H9 (cell line): ENCODE measurements at regions not wholly inside any gene's neighbourhood (a gene's known extent, or its start where the extent isn't known, plus 50 kb on each side); places are given as distances from the start of the nearest gene placed in this dataset.

Source experiments
- DNase-seq: peaks from one replicate; pipeline ENCODE4 v3.0.0-alpha.2; 2017
- H2AFZ ChIP-seq: one replicate; pipeline ENCODE4 v1.6.1; 2013; ENCODE audit warnings: mild to moderate bottlenecking, low read length, control low read depth, moderate library complexity
- H2AK5ac ChIP-seq: 2 replicates; pipeline ENCODE4 v1.6.1; 2013; ENCODE audit warnings: low read length, control low read depth, mixed read lengths; ENCODE audit not compliant: insufficient read length
- H2BK120ac ChIP-seq: one replicate; pipeline ENCODE4 v1.6.1; 2013; ENCODE audit warnings: low read depth, mild to moderate bottlenecking, low read length, control low read depth, inconsistent platforms; ENCODE audit not compliant: poor library complexity, severe bottlenecking
- H2BK12ac ChIP-seq: 2 replicates; pipeline ENCODE4 v1.6.1; 2013; ENCODE audit warnings: low read length, control low read depth, mixed read lengths, low read depth; ENCODE audit not compliant: insufficient read length
- H2BK15ac ChIP-seq: 2 replicates; pipeline ENCODE4 v1.6.1; 2013; ENCODE audit warnings: low read depth, low read length, control low read depth
- H2BK20ac ChIP-seq: one replicate; pipeline ENCODE4 v1.6.1; 2013; ENCODE audit warnings: low read depth, mild to moderate bottlenecking, low read length, control low read depth, inconsistent platforms; ENCODE audit not compliant: poor library complexity, severe bottlenecking
- H2BK5ac ChIP-seq: 2 replicates; pipeline ENCODE4 v1.6.1; 2013; ENCODE audit warnings: low read length, control low read depth, mixed read lengths; ENCODE audit not compliant: insufficient read length
- H3K14ac ChIP-seq: 2 replicates; pipeline ENCODE4 v1.6.1; 2013; ENCODE audit warnings: low read length, control low read depth; ENCODE audit not compliant: insufficient read depth
- H3K18ac ChIP-seq: 2 replicates; pipeline ENCODE4 v1.6.1; 2013; ENCODE audit warnings: low read depth, mild to moderate bottlenecking, mixed read lengths, low read length, control low read depth; ENCODE audit not compliant: insufficient read length
- H3K23ac ChIP-seq: 2 replicates; pipeline ENCODE4 v1.6.1; 2013; ENCODE audit warnings: low read length, control low read depth, mixed read lengths, low read depth; ENCODE audit not compliant: insufficient read length
- H3K23me2 ChIP-seq: 2 replicates; pipeline ENCODE4 v1.6.1; 2013; ENCODE audit warnings: low read depth, mild to moderate bottlenecking, mixed read lengths, low read length, control low read depth; ENCODE audit not compliant: insufficient read length, poor library complexity, severe bottlenecking
- H3K27ac ChIP-seq: 2 replicates; pipeline ENCODE4 v1.5.1; 2013; ENCODE audit warnings: low read length, control low read depth, mixed read lengths, low read depth; ENCODE audit not compliant: insufficient read length
- H3K27me3 ChIP-seq: 2 replicates; pipeline ENCODE4 v1.6.1; 2013; ENCODE audit warnings: low read length, control low read depth, inconsistent platforms; ENCODE audit not compliant: insufficient read depth
- H3K4ac ChIP-seq: 2 replicates; pipeline ENCODE4 v1.6.1; 2013; ENCODE audit warnings: low read depth, mild to moderate bottlenecking, control low read depth, inconsistent platforms, low read length, moderate library complexity
- H3K4me1 ChIP-seq: 2 replicates; pipeline ENCODE4 v1.6.1; 2013; ENCODE audit warnings: low read length, control low read depth, inconsistent platforms; ENCODE audit not compliant: insufficient read depth
- H3K4me2 ChIP-seq: 2 replicates; pipeline ENCODE4 v1.6.1; 2013; ENCODE audit warnings: low read length, control low read depth, mixed read lengths; ENCODE audit not compliant: insufficient read length, insufficient read depth
- H3K56ac ChIP-seq: 2 replicates; pipeline ENCODE4 v1.6.1; 2013; ENCODE audit warnings: low read depth, mild to moderate bottlenecking, mixed read lengths, low read length, control low read depth; ENCODE audit not compliant: insufficient read length
- H3K79me1 ChIP-seq: 2 replicates; pipeline ENCODE4 v1.6.1; 2013; ENCODE audit warnings: low read depth, mild to moderate bottlenecking, moderate library complexity, low read length, control low read depth, inconsistent platforms; ENCODE audit not compliant: insufficient read depth, poor library complexity, severe bottlenecking
- H3K79me2 ChIP-seq: 2 replicates; pipeline ENCODE4 v1.6.1; 2013; ENCODE audit warnings: low read length, control low read depth, inconsistent platforms; ENCODE audit not compliant: insufficient read depth
- H3K9ac ChIP-seq: 2 replicates; pipeline ENCODE4 v1.6.1; 2013; ENCODE audit warnings: low read length, control low read depth, mixed read lengths; ENCODE audit not compliant: insufficient read length; ENCODE audit errors: extremely low read depth
- H3K9me3 ChIP-seq: one replicate; pipeline ENCODE4 v1.6.1; 2013; ENCODE audit warnings: low read depth, low read length, inconsistent platforms; ENCODE audit not compliant: control insufficient read depth
- H3T11ph ChIP-seq: one replicate; pipeline ENCODE4 v1.6.1; 2013; ENCODE audit warnings: mild to moderate bottlenecking, low read length, control low read depth, inconsistent platforms
- H4K20me1 ChIP-seq: one replicate; pipeline ENCODE4 v1.6.1; 2013; ENCODE audit not compliant: control insufficient read depth, insufficient read length, insufficient read depth
- H4K5ac ChIP-seq: 2 replicates; pipeline ENCODE4 v1.6.1; 2013; ENCODE audit warnings: low read depth, mild to moderate bottlenecking, mixed read lengths, low read length, control low read depth; ENCODE audit not compliant: insufficient read length
- H4K8ac ChIP-seq: replicated peaks from 2 replicates; pipeline ENCODE4 v1.6.1; 2013; ENCODE audit warnings: low read length, control low read depth, mixed read lengths, low read depth; ENCODE audit not compliant: insufficient read length
- H4K91ac ChIP-seq: 2 replicates; pipeline ENCODE4 v1.6.1; 2013; ENCODE audit warnings: low read depth, mild to moderate bottlenecking, moderate library complexity, mixed read lengths, low read length, control low read depth; ENCODE audit not compliant: insufficient read length
- H3K27ac Mint-ChIP-seq, 3 experiments: 2 replicates in 2 of 3; 3 replicates in 1 of 3; pipeline ENCODE4 v1.8.0; 2020 to 2021; ENCODE audit warnings: mixed read lengths in 3 of 3, mild to moderate bottlenecking in 1 of 3, moderate library complexity in 1 of 3
- H3K27me3 Mint-ChIP-seq: 2 replicates; pipeline ENCODE4 v1.8.0; 2021; ENCODE audit warnings: low read depth, mild to moderate bottlenecking, moderate library complexity, mixed read lengths
- H3K36me3 Mint-ChIP-seq, 3 experiments: 2 replicates in 2 of 3; 3 replicates in 1 of 3; pipeline ENCODE4 v1.8.0; 2020 to 2021; ENCODE audit warnings: low read depth in 3 of 3, mixed read lengths in 3 of 3; ENCODE audit not compliant: insufficient read depth in 1 of 3
- H3K4me1 Mint-ChIP-seq, 2 experiments: 2 replicates each; pipeline ENCODE4 v1.8.0; 2020; ENCODE audit warnings: mixed read lengths in 2 of 2
- H3K4me3 Mint-ChIP-seq, 2 experiments: 2 replicates in 1 of 2; 3 replicates in 1 of 2; pipeline ENCODE4 v1.8.0; 2020 to 2021; ENCODE audit warnings: mild to moderate bottlenecking in 2 of 2, mixed read lengths in 2 of 2, moderate library complexity in 1 of 2
- H3K9me3 Mint-ChIP-seq, 2 experiments: 2 replicates in 1 of 2; 3 replicates in 1 of 2; pipeline ENCODE4 v1.8.0; 2020; ENCODE audit warnings: mild to moderate bottlenecking in 2 of 2, mixed read lengths in 2 of 2, moderate library complexity in 1 of 2
- CTCF ChIP-seq: fragments of 200-600 bp; sonication (generic); conservative IDR thresholded peaks from 3 replicates; pipeline ENCODE4 v1.8.0; 2021; ENCODE audit warnings: antibody characterized with exemption, mild to moderate bottlenecking
- WGBS: extraction: QIAGEN DNeasy Blood & Tissue Kit; methylation state at CpG from one replicate; pipeline ENCODE4 v1.1.7; 2013; ENCODE audit warnings: missing lambda C conversion rate, low lambda C conversion rate, mixed read lengths; ENCODE audit not compliant: insufficient read length; ENCODE audit errors: extremely low coverage; 5-methylcytosine and 5-hydroxymethylcytosine counted together

GRCh38 chr5:135648116-135648515 is 69.3 kb upstream of the CXCL14 start:
- H3K9ac ChIP-seq = no peak overlapping the region
- no peak for TF ChIP-seq CTCF
- H2BK20ac ChIP-seq = no peak overlapping the region
- H3K4ac ChIP-seq = no peak overlapping the region
- H4K20me1 ChIP-seq = peaks cover 2% of the 10 kb centered on the region
- H2BK120ac ChIP-seq = no peak overlapping the region
- no CpG with 5 or more reads among the region's 2 CpGs for WGBS
- no peak overlapping the region for H3T11ph ChIP-seq
- H3K79me2 ChIP-seq = no peaks in the 10 kb centered on the region
- Mint-ChIP-seq H3K36me3 (no peaks in the 10 kb centered on the region), H3K4me1 (peaks cover 3 to 6% of the 10 kb centered on the region in 2 experiments; a peak in 2 of 4 replicates), H3K9me3 (no peaks in the 10 kb centered on the region), H3K4me3 (no peak overlapping the region), H3K27me3 (no peaks in the 10 kb centered on the region), H3K27ac (no peak overlapping the region)
- H3K9me3 ChIP-seq = no peaks in the 10 kb centered on the region
- no peak overlapping the region for H3K23ac ChIP-seq
- no peak overlapping the region for H3K18ac ChIP-seq
- H3K27ac ChIP-seq = no peak overlapping the region
- no peak overlapping the region for H4K8ac ChIP-seq
- H3K4me1 ChIP-seq = no peaks in the 10 kb centered on the region
- H4K5ac ChIP-seq = no peak overlapping the region
- H2BK5ac ChIP-seq = no peak overlapping the region
- no peaks in the 10 kb centered on the region for H3K23me2 ChIP-seq
- H3K56ac ChIP-seq = no peak overlapping the region
- no peaks in the 10 kb centered on the region for H3K79me1 ChIP-seq
- no peak overlapping the region for H3K14ac ChIP-seq
- H2BK15ac ChIP-seq = no peak overlapping the region
- H3K4me2 ChIP-seq = no peak overlapping the region
- no peak overlapping the region for H2AK5ac ChIP-seq
- DNase-seq = no peak
- no peak overlapping the region for H2BK12ac ChIP-seq
- H4K91ac ChIP-seq = no peak overlapping the region
- no peaks in the 10 kb centered on the region for H3K27me3 ChIP-seq
- H2AFZ ChIP-seq = no peak overlapping the region
